Adrenal gland (tissue), 5 donors: ENCODE measurements at regions not wholly inside any gene's neighbourhood (a gene's known extent, or its start where the extent isn't known, plus 50 kb on each side); places are given as distances from the start of the nearest gene placed in this dataset.

Experiments used
- CTCF ChIP-seq, 6 experiments: fragments of 450-650 bp in 4 of 6; fragments of 200-600 bp in 2 of 6; sonication (generic) in 1 of 6; IDR thresholded peaks; 1 replicate in 5 of 6; 2 replicates in 1 of 6; pipeline versions ENCODE4 v1.5.1 to v1.8.0; 2016 to 2021; ENCODE audit warnings: antibody characterized with exemption in 6 of 6, mild to moderate bottlenecking in 2 of 6, moderate library complexity in 1 of 6
- POLR2A ChIP-seq, 2 donors: fragments of 450-650 bp; IDR thresholded peaks; one replicate each; pipeline ENCODE4 v1.6.1; 2017; ENCODE audit warnings: antibody characterized with exemption in 2 of 2, mild to moderate bottlenecking in 2 of 2, moderate library complexity in 1 of 2
- donor health status: DM: no; HTN: no; CAD: no.

- TF ChIP-seq CTCF (IDR thresholded peaks at IDR 0.05), result no peak
- TF ChIP-seq POLR2A (IDR thresholded peaks at IDR 0.05), result no peak
Measured at GRCh38 chr10:8269976-8270375, 215.5 kb downstream of the GATA3 start.
